HUES48 (cell line): ENCODE measurements at regions not wholly inside any gene's neighbourhood (a gene's known extent, or its start where the extent isn't known, plus 50 kb on each side); places are given as distances from the start of the nearest gene placed in this dataset.
"Not testable (repeated sequence)": the region's sequence is repeated elsewhere in the genome, so short reads cannot be mapped to it uniquely, and the experiment has no call there.

Source experiments
- H3K27ac ChIP-seq: one replicate; pipeline ENCODE4 v1.7.0; 2013; ENCODE audit warnings: low read depth, low read length, inconsistent platforms
- H3K27me3 ChIP-seq: 2 replicates; pipeline ENCODE4 v1.6.1; 2013; ENCODE audit warnings: mild to moderate bottlenecking, low read length; ENCODE audit not compliant: control insufficient read depth, insufficient read depth
- H3K36me3 ChIP-seq: 2 replicates; pipeline ENCODE4 v1.6.1; 2013; ENCODE audit warnings: low read length; ENCODE audit not compliant: control insufficient read depth, insufficient read depth
- H3K4me1 ChIP-seq: 2 replicates; pipeline ENCODE4 v1.6.1; 2013; ENCODE audit warnings: mild to moderate bottlenecking, low read length; ENCODE audit not compliant: control insufficient read depth, insufficient read depth
- H3K4me3 ChIP-seq: 2 replicates; pipeline ENCODE4 v1.5.1; 2013; ENCODE audit warnings: mild to moderate bottlenecking, low read depth, low read length
- H3K9ac ChIP-seq: 2 replicates; pipeline ENCODE4 v1.6.1; 2013; ENCODE audit warnings: mild to moderate bottlenecking, low read depth, low read length, moderate library complexity
- H3K9me3 ChIP-seq: 2 replicates; pipeline ENCODE4 v1.6.1; 2013; ENCODE audit warnings: low read length; ENCODE audit not compliant: control insufficient read depth, insufficient read depth

DNA sequence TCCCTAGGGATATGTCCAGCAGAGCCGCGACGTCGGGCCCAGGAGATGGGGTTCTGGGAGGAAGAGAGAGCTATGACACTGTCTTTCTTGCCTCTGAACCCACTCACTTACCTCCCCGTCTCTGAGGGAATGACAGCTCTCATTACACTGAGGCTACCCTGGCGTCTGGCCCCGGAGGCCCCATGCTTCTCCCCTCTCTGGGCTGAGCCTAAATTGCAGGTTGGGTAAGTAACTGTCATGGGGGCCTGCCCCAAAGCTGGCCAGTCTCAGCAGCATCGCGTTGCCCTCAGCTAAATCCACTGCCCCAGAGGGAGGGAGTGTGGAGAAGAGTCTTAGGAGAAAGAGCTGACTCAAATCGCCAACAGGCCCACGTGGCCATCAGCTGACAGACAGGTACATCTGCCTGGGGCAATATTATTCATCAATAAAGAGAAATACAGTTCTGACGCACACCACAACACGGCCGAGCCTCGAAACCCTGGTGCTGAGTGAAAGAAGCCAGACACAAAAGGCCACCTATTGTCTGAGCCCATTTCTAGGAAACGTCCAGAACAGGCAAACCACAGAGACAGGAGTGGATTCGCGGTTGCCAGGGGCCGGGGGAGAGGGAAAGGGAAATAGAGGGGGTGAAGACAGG, 156.4 kb downstream of the C16orf95 start:
- H3K4me3 ChIP-seq: no peak overlapping the region
- H3K4me1 ChIP-seq: no peaks in the 10 kb centered on the region
- H3K36me3 ChIP-seq: no peaks in the 10 kb centered on the region
- H3K27ac ChIP-seq: no peak overlapping the region
- no peaks in the 10 kb centered on the region for H3K27me3 ChIP-seq
- H3K9me3 ChIP-seq: no peaks in the 10 kb centered on the region
- no peak overlapping the region for H3K9ac ChIP-seq

DNA sequence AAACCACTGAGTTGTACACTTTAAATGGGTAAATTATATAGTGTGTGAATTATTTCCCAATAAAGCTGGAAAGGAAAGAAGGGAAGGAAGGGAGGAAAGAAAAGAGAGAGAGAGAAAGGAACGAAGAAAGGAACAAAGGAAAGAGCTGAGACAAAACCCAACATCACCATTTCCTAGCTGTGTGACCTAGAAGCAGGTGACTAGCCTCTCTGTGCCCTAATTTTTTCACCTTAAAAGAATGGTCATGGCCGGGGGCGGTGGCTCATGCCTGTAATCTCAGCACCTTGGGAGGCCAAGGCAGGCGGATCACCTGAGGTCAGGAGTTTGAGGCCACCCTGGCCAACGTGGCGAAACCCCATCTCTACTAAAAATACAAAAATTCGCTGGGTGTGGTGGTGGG, 155.8 kb downstream of the C16orf95 start:
- H3K27me3 ChIP-seq, H3K4me3 ChIP-seq, H3K4me1 ChIP-seq: not testable (repeated sequence)

GRCh38 chr16:87161822-87162676, 155.1 kb downstream of the C16orf95 start:
- no peak overlapping the region for H3K27ac ChIP-seq
- H3K4me1 ChIP-seq: no peaks in the 10 kb centered on the region
- H3K4me3 ChIP-seq: no peak overlapping the region
- H3K36me3 ChIP-seq: no peaks in the 10 kb centered on the region
- no peak overlapping the region for H3K9ac ChIP-seq
- H3K9me3 ChIP-seq: no peaks in the 10 kb centered on the region
- H3K27me3 ChIP-seq: no peaks in the 10 kb centered on the region

More for the DNA sequence above, 155.8 kb downstream of the C16orf95 start:
- not testable (repeated sequence) for H3K36me3 ChIP-seq, H3K9ac ChIP-seq, H3K27ac ChIP-seq, H3K9me3 ChIP-seq

GRCh38 chr16:87162799-87163198, 154.4 kb downstream of the C16orf95 start:
- H3K4me1 ChIP-seq, H3K9ac ChIP-seq, H3K36me3 ChIP-seq, H3K4me3 ChIP-seq, H3K27ac ChIP-seq, H3K27me3 ChIP-seq, H3K9me3 ChIP-seq: not testable (repeated sequence)

- Histone ChIP-seq H3K4me1 (no peaks in the 10 kb centered on the region), H3K9ac (no peak overlapping the region), H3K36me3 (no peaks in the 10 kb centered on the region), H3K4me3 (no peak overlapping the region), H3K27me3 (no peaks in the 10 kb centered on the region), H3K9me3 (no peaks in the 10 kb centered on the region), H3K27ac (no peak overlapping the region)
Observed at GRCh38 chr16:87163637-87164036, 153.6 kb downstream of the C16orf95 start.

DNA sequence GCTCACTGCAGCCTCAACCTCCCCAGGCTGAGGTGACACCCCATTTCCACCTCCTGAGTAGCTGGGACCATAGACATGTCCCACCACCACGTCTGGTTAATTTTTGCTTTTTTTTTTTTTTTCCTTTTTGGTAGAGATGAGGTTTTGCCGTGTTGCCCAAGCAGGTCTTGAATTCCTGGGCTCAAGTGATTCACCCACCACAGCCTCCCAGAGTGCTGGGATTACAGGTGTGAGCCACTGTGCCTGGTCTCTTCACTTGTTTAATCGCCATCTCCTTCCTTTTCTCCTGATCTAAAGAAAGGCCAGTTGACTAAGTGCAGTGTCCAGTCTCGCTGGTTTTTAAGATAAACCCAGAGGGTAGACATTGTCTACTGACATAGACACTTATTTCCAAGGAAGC, 152.0 kb downstream of the C16orf95 start:
- no peaks in the 10 kb centered on the region for H3K36me3 ChIP-seq
- H3K9me3 ChIP-seq: no peaks in the 10 kb centered on the region
- no peak overlapping the region for H3K4me3 ChIP-seq
- H3K27ac ChIP-seq: no peak overlapping the region
- H3K4me1 ChIP-seq: no peaks in the 10 kb centered on the region
- no peaks in the 10 kb centered on the region for H3K27me3 ChIP-seq
- H3K9ac ChIP-seq: no peak overlapping the region

GRCh38 chr16:87165885-87166284, 151.3 kb downstream of the C16orf95 start:
- Histone ChIP-seq H3K9ac (no peak overlapping the region), H3K9me3 (no peaks in the 10 kb centered on the region), H3K36me3 (no peaks in the 10 kb centered on the region), H3K27me3 (no peaks in the 10 kb centered on the region), H3K4me1 (no peaks in the 10 kb centered on the region), H3K27ac (no peak overlapping the region), H3K4me3 (no peak overlapping the region)

DNA sequence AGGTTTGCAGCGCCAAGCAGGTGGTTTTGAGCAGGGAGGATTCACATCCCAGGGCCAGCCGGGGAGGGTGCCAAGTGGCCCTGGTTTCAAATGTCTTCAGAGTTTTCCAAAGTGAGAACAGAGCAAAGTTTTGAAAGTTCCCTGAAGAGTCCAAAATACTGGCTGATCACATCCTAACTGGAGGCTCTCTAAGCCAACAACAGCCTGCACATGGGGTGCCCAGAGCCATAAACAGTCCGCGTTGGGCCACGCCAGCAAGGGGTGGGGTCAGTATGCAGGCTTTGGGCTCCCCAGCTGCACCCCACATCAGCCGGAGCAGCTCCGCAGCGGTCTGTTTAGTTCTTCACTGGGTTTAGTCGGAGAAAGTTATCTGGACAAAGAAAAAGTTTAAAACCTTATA, 150.9 kb downstream of the C16orf95 start:
- Histone ChIP-seq H3K27me3 (no peaks in the 10 kb centered on the region), H3K4me1 (no peaks in the 10 kb centered on the region), H3K9me3 (no peaks in the 10 kb centered on the region), H3K9ac (no peak overlapping the region), H3K4me3 (no peak overlapping the region), H3K27ac (no peak overlapping the region), H3K36me3 (no peaks in the 10 kb centered on the region)

- H3K4me1 ChIP-seq: no peaks in the 10 kb centered on the region
- no peak overlapping the region for H3K27ac ChIP-seq
- no peaks in the 10 kb centered on the region for H3K27me3 ChIP-seq
- H3K9me3 ChIP-seq: no peaks in the 10 kb centered on the region
- H3K4me3 ChIP-seq: no peak overlapping the region
- H3K9ac ChIP-seq: no peak overlapping the region
- H3K36me3 ChIP-seq: no peaks in the 10 kb centered on the region
Observed at GRCh38 chr16:87166934-87167333, 150.3 kb downstream of the C16orf95 start.

GRCh38 chr16:87169509-87169995, 147.6 kb downstream of the C16orf95 start:
- H3K27me3 ChIP-seq: no peaks in the 10 kb centered on the region
- H3K36me3 ChIP-seq: no peaks in the 10 kb centered on the region
- no peaks in the 10 kb centered on the region for H3K4me1 ChIP-seq
- H3K9me3 ChIP-seq: no peaks in the 10 kb centered on the region
- no peak overlapping the region for H3K27ac ChIP-seq
- H3K9ac ChIP-seq: no peak overlapping the region
- no peak overlapping the region for H3K4me3 ChIP-seq

DNA sequence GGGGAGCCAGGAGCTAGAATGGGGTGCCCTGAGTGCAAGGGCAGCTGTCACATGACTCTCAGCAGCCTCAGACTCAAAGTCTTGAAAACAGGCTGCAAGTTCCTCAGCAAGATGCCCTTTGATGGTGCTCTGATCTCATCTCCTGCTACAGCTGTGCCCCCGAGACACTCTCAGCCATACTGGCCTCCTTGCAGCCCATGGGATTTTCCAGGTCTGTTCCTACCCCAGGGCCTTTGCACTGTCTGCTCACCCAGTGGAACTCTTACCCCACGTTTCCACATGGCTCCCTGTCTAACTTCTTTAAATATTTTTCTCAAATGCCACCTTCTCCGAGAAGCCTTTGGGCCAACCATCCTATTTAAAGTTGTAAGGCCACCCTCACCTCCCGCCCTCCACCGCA, 146.9 kb downstream of the C16orf95 start:
- H3K4me1 ChIP-seq: no peaks in the 10 kb centered on the region
- no peak overlapping the region for H3K4me3 ChIP-seq
- H3K27me3 ChIP-seq: no peaks in the 10 kb centered on the region
- no peaks in the 10 kb centered on the region for H3K9me3 ChIP-seq
- H3K36me3 ChIP-seq: no peaks in the 10 kb centered on the region
- H3K9ac ChIP-seq: no peak overlapping the region
- no peak overlapping the region for H3K27ac ChIP-seq
